Smooth muscle cell (in vitro differentiated cells): ENCODE measurements at regions not wholly inside any gene's neighbourhood (a gene's known extent, or its start where the extent isn't known, plus 50 kb on each side); places are given as distances from the start of the nearest gene placed in this dataset.

ENCODE experiments used
- DNase-seq: peaks from one replicate; lab custom pipeline; 2025; ENCODE audit not compliant: unreplicated experiment; lab: John Stamatoyannopoulos, UW
- H2AFZ ChIP-seq: fragments of 200-600 bp; sonication (generic); 2 replicates; pipeline ENCODE4 v1.6.0; 2016; ENCODE audit warnings: antibody characterized with exemption, low read depth, mild to moderate bottlenecking
- H3F3A ChIP-seq: fragments of 200-600 bp; sonication (generic); 2 replicates; pipeline ENCODE4 v1.6.0; 2017; ENCODE audit warnings: antibody characterized with exemption, low read depth
- H3K27ac ChIP-seq: fragments of 200-600 bp; sonication (generic); 2 replicates; pipeline ENCODE4 v1.5.1; 2016; ENCODE audit warnings: low read depth, mild to moderate bottlenecking
- H3K27me3 ChIP-seq: fragments of 200-600 bp; sonication (generic); 2 replicates; pipeline ENCODE4 v1.6.1; 2016; ENCODE audit warnings: low read depth, mild to moderate bottlenecking
- H3K36me3 ChIP-seq: fragments of 200-600 bp; sonication (generic); 2 replicates; pipeline ENCODE4 v1.5.1; 2016; ENCODE audit warnings: low read depth
- H3K4me1 ChIP-seq: fragments of 200-600 bp; sonication (generic); 2 replicates; pipeline ENCODE4 v1.5.1; 2016; ENCODE audit warnings: low read depth
- H3K4me2 ChIP-seq: fragments of 200-600 bp; sonication (generic); 2 replicates; pipeline ENCODE4 v1.6.0; 2016; ENCODE audit warnings: mild to moderate bottlenecking
- H3K4me3 ChIP-seq: fragments of 200-600 bp; sonication (generic); 2 replicates; pipeline ENCODE4 v1.5.1; 2016; ENCODE audit warnings: mild to moderate bottlenecking
- H3K79me2 ChIP-seq: fragments of 200-600 bp; sonication (generic); 2 replicates; pipeline ENCODE4 v1.6.0; 2016; ENCODE audit warnings: low read depth, mild to moderate bottlenecking
- H3K9ac ChIP-seq: fragments of 200-600 bp; sonication (generic); 2 replicates; pipeline ENCODE4 v1.6.0; 2016; ENCODE audit warnings: low read depth
- H3K9me3 ChIP-seq: fragments of 200-600 bp; sonication (generic); replicated peaks from 2 replicates; pipeline ENCODE4 v1.5.1; 2016; ENCODE audit warnings: low read depth
- H4K20me1 ChIP-seq: fragments of 200-600 bp; sonication (generic); 2 replicates; pipeline ENCODE4 v1.6.0; 2016; ENCODE audit warnings: low read depth
- WGBS: methylation state at CpG from one replicate; pipeline ENCODE4 v1.1.7; 2016; ENCODE audit warnings: low lambda C conversion rate; 5-methylcytosine and 5-hydroxymethylcytosine counted together
- TF ChIP-seq, protein P1 (sequence below): fragments of 200-600 bp; sonication (generic); IDR thresholded peaks from 2 replicates; pipeline ENCODE4 v1.5.1; 2017; ENCODE audit warnings: borderline replicate concordance, mild to moderate bottlenecking, antibody characterized with exemption; ENCODE audit not compliant: insufficient read depth, poor library complexity, severe bottlenecking

DNA sequence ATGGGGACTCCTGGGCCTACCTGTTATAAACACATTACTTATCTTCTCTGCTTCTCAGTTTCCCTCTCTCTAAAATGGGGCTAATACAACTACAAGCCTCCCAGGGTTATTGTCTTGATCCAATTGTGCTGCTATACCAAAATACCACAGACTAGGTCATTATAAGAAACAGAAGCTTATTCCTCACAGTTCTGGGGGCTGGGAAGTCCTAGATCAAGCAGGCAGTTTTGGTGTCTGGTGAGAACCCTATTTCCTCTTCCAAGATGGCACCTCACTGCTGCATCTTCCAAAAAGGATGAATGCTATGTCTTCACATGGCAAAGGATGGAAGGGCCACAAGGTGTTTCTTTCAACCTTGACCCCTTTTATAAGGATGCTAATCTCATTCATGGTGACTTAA lies 732.9 kb upstream of the TBX3 start:
- no peaks in the 10 kb centered on the region for H3K27me3 ChIP-seq
- H2AFZ ChIP-seq, result no peak overlapping the region
- no peaks in the 10 kb centered on the region for H3F3A ChIP-seq
- H3K9ac ChIP-seq, result no peak overlapping the region
- no peaks in the 10 kb centered on the region for H3K4me1 ChIP-seq
- TF ChIP-seq, protein P1, sequence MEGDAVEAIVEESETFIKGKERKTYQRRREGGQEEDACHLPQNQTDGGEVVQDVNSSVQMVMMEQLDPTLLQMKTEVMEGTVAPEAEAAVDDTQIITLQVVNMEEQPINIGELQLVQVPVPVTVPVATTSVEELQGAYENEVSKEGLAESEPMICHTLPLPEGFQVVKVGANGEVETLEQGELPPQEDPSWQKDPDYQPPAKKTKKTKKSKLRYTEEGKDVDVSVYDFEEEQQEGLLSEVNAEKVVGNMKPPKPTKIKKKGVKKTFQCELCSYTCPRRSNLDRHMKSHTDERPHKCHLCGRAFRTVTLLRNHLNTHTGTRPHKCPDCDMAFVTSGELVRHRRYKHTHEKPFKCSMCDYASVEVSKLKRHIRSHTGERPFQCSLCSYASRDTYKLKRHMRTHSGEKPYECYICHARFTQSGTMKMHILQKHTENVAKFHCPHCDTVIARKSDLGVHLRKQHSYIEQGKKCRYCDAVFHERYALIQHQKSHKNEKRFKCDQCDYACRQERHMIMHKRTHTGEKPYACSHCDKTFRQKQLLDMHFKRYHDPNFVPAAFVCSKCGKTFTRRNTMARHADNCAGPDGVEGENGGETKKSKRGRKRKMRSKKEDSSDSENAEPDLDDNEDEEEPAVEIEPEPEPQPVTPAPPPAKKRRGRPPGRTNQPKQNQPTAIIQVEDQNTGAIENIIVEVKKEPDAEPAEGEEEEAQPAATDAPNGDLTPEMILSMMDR, result no peak
- no peak overlapping the region for H3K4me3 ChIP-seq
- no peaks in the 10 kb centered on the region for H3K79me2 ChIP-seq
- no peaks in the 10 kb centered on the region for H3K9me3 ChIP-seq
- H3K36me3 ChIP-seq, result no peaks in the 10 kb centered on the region
- H4K20me1 ChIP-seq, result no peaks in the 10 kb centered on the region
- DNase-seq, result no peak
- no peak overlapping the region for H3K4me2 ChIP-seq
- no peak overlapping the region for H3K27ac ChIP-seq

DNA sequence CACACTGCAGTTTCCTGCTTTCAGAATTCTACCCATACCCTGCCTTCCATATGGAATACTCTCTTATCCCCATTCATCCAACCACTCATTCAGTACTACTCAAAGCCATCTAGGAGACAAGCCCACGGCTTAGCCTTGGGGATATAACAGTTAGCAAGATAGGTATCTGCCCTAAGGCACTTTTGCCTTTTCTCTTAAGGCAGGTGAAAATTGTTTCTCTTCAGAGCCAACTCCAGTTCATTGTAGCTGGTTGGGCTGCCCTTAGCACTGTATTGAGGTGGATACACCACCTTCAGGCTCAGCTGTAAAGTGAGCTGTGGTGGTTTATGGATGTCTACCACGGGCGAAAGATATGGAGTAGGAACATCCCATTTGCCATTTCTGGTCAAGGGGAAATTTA lies 729.7 kb upstream of the TBX3 start:
- Histone ChIP-seq H2AFZ (no peak overlapping the region), H3F3A (no peaks in the 10 kb centered on the region), H3K4me1 (no peaks in the 10 kb centered on the region), H3K27me3 (no peaks in the 10 kb centered on the region), H3K27ac (no peak overlapping the region), H3K79me2 (no peaks in the 10 kb centered on the region), H3K9ac (no peak overlapping the region), H3K4me2 (no peak overlapping the region), H4K20me1 (no peaks in the 10 kb centered on the region), H3K36me3 (no peaks in the 10 kb centered on the region), H3K4me3 (no peak overlapping the region), H3K9me3 (no peaks in the 10 kb centered on the region)
- 75% methylated on average over 3 of the region's 3 CpGs for WGBS
- no peak for DNase-seq
- TF ChIP-seq, protein P1, result no peak

- no peak for DNase-seq
- 94% methylated on average over 3 of the region's 3 CpGs for WGBS
- H3K36me3 ChIP-seq, result no peaks in the 10 kb centered on the region
- TF ChIP-seq, protein P1, result no peak
- H4K20me1 ChIP-seq, result no peaks in the 10 kb centered on the region
- no peak overlapping the region for H3K27ac ChIP-seq
- no peak overlapping the region for H3K4me3 ChIP-seq
- no peaks in the 10 kb centered on the region for H3F3A ChIP-seq
- no peaks in the 10 kb centered on the region for H3K9me3 ChIP-seq
- no peaks in the 10 kb centered on the region for H3K79me2 ChIP-seq
- no peak overlapping the region for H2AFZ ChIP-seq
- no peak overlapping the region for H3K4me2 ChIP-seq
- no peak overlapping the region for H3K9ac ChIP-seq
- H3K27me3 ChIP-seq, result no peaks in the 10 kb centered on the region
- no peaks in the 10 kb centered on the region for H3K4me1 ChIP-seq
These were observed 728.9 kb upstream of the TBX3 start for GRCh38 chr12:115412831-115413230.

DNA sequence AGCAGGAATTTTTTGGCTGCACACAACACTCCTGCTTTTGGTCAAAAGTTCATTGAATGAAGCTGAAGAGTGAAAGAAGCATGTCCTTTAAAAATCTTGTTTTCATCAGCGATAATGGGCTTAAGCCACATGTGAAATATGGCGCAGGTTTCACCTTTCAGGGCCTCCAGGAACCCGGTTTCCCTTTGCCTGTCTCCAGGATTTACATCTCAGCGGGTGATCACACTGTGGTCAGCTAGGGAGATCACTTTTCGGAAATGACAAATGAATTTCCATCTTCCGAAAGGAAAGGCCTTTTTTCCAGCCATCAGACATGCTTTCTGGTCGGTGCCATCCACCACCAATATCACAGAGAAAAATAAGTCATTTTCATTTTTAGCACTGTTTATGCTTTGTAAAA lies 727.1 kb upstream of the TBX3 start:
- Histone ChIP-seq H3K4me2 (no peak overlapping the region), H3K9me3 (no peaks in the 10 kb centered on the region), H3K27ac (no peak overlapping the region), H3F3A (no peaks in the 10 kb centered on the region), H3K4me3 (no peak overlapping the region), H4K20me1 (no peaks in the 10 kb centered on the region), H2AFZ (no peak overlapping the region), H3K4me1 (no peaks in the 10 kb centered on the region), H3K9ac (no peak overlapping the region), H3K79me2 (no peaks in the 10 kb centered on the region), H3K27me3 (no peaks in the 10 kb centered on the region), H3K36me3 (no peaks in the 10 kb centered on the region)
- TF ChIP-seq, protein P1, result no peak
- DNase-seq, result no peak
- WGBS, result 77% methylated on average over 7 of the region's 7 CpGs
